Gastroesophageal sphincter (tissue), 4 donors: ENCODE measurements at regions not wholly inside any gene's neighbourhood (a gene's known extent, or its start where the extent isn't known, plus 50 kb on each side); places are given as distances from the start of the nearest gene placed in this dataset.

ENCODE experiments used
- ATAC-seq: fragments of 150-250 bp; one replicate; pipeline ENCODE4 v1.9.1; 2016; ENCODE audit warnings: mild to moderate bottlenecking, moderate library complexity
- H3K27ac ChIP-seq, 4 donors: fragments of 200-600 bp; sonication (generic) in 3 of 4; 1 replicate in 3 of 4; 2 replicates in 1 of 4; pipeline ENCODE4 v1.5.1; 2016 to 2019
- H3K27me3 ChIP-seq: fragments of 200-600 bp; sonication (generic); one replicate; pipeline ENCODE4 v1.5.1; 2019
- H3K36me3 ChIP-seq, 2 donors: fragments of 200-600 bp; sonication (generic); one replicate each; pipeline ENCODE4 v1.5.1; 2019; ENCODE audit warnings: control low read depth in 1 of 2
- H3K4me1 ChIP-seq, 3 donors: fragments of 200-600 bp; sonication (generic); 1 replicate in 2 of 3; 2 replicates in 1 of 3; pipeline ENCODE4 v1.5.1; 2016 to 2019; ENCODE audit warnings: control low read depth in 2 of 3
- H3K4me3 ChIP-seq, 2 donors: fragments of 200-600 bp; sonication (generic); one replicate each; pipeline ENCODE4 v1.5.1; 2019; ENCODE audit warnings: mild to moderate bottlenecking in 1 of 2, moderate library complexity in 1 of 2
- H3K9me3 ChIP-seq, 3 donors: fragments of 200-600 bp; sonication (generic); one replicate each; pipeline ENCODE4 v1.5.1; 2017 to 2019; ENCODE audit warnings: control low read depth in 2 of 3
- CTCF ChIP-seq, 4 experiments: fragments of 200-600 bp in 2 of 4; fragments of 450-650 bp in 2 of 4; sonication (generic) in 1 of 4; IDR thresholded peaks; one replicate each; pipeline ENCODE4 v1.5.1; 2017 to 2019; ENCODE audit warnings: antibody characterized with exemption in 4 of 4, mild to moderate bottlenecking in 2 of 4, moderate library complexity in 2 of 4
- EP300 ChIP-seq: sonication (generic); formaldehyde crosslinking; IDR thresholded peaks from one replicate; pipeline ENCODE4 v1.6.1; 2017; ENCODE audit warnings: antibody characterized with exemption, mild to moderate bottlenecking
- POLR2A ChIP-seq, 2 donors: fragments of 450-650 bp; IDR thresholded peaks; one replicate each; pipeline ENCODE4 v1.6.1; 2017; ENCODE audit warnings: antibody characterized with exemption in 2 of 2, mild to moderate bottlenecking in 2 of 2, moderate library complexity in 1 of 2
- POLR2AphosphoS5 ChIP-seq: sonication (generic); formaldehyde crosslinking; IDR thresholded peaks from one replicate; pipeline ENCODE4 v1.6.1; 2017; ENCODE audit warnings: antibody characterized with exemption
- WGBS, 2 donors: methylation state at CpG; one replicate each; pipeline ENCODE4 v1.1.5; 2018; ENCODE audit warnings: low coverage in 1 of 2; 5-methylcytosine and 5-hydroxymethylcytosine counted together

DNA sequence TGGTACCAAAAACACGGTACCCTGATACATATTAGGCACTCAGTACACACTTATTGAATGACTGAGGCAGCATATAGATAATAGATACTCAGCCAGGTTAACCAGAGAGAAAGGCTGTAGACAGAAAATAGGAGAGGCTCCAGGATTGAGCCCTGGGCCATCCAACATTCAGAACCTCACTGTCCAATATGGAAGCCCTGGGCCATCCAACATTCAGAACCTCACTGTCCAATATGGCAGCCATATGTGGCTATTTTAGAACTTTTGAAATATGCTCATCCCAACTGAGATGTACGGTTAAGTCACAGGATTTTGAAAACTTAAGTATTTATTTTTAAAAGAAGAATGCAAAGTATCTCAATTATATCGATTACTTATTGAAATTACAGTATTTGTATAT, 142.5 kb upstream of the ID4 start:
- no peaks in the 10 kb centered on the region for H3K9me3 ChIP-seq
- H3K27me3 ChIP-seq, result no peaks in the 10 kb centered on the region
- ATAC-seq, result no peak
- peaks cover 0 to 22% (median 0%) of the 10 kb centered on the region in 3 donors for H3K4me1 ChIP-seq
- H3K27ac ChIP-seq, result no peak overlapping the region
- WGBS, 2 donors, result 93 to 98% methylated on average over 2 to 3 of the region's 3 CpGs
- TF ChIP-seq POLR2AphosphoS5 (no peak), CTCF (IDR thresholded peaks at IDR 0.05) (no peak), EP300 (no peak), POLR2A (IDR thresholded peaks at IDR 0.05) (no peak)
- H3K4me3 ChIP-seq, result no peak overlapping the region
- H3K36me3 ChIP-seq, result no peaks in the 10 kb centered on the region

DNA sequence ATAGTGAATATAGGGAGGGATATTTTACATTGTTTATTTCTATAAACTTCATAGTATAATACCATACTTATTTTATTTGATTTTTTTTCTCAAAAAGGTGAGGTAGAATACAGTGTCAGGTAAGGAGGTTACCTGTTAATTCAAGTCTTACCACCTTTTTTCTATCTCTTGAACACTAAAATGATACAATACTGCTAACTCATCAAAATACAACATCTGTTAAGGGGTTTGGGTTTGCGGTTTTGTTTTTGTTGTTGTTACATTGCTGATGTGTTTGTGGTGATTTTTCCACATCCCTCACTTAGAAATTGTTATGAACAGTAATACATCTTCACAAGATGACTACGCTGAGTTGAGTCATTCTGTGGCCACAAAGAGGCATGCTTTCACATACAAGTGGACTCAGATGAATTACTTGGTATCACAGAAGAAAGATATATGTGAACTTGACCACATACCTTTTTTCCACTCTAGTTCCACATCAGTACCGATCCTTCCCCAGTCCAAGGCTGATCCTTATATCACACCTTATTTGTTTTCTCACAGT, 139.4 kb upstream of the ID4 start:
- Histone ChIP-seq H3K36me3 (no peaks in the 10 kb centered on the region), H3K4me1 (no peaks in the 10 kb centered on the region), H3K27me3 (no peaks in the 10 kb centered on the region), H3K9me3 (no peaks in the 10 kb centered on the region), H3K27ac (no peak overlapping the region), H3K4me3 (no peak overlapping the region)
- ATAC-seq, result no peak
- TF ChIP-seq EP300 (no peak), POLR2AphosphoS5 (no peak), POLR2A (IDR thresholded peaks at IDR 0.05) (no peak), CTCF (IDR thresholded peaks at IDR 0.05) (no peak)
- WGBS, 2 donors, result 82 to 87% methylated on average over 2 to 3 of the region's 3 CpGs

DNA sequence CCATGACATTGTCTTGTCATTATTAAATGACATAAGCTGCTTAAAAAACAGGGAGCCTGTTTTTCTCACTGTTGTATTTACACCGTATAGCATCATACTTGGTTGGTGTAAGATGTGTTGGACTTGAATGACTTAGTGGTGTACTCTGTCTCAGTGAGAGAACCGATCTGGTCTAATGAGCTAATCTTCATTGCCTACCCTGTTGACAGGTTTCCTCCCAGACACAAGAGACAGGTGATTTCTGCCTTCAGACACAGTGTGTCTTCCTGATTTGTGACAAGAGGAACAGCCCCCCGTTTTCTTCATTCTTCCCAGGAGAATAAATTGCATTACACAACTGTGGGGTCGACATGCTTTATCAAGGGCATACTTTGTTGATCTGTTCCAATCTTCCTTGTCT, 137.2 kb upstream of the ID4 start:
- Histone ChIP-seq H3K9me3 (no peaks in the 10 kb centered on the region), H3K4me1 (no peaks in the 10 kb centered on the region), H3K27ac (no peak overlapping the region), H3K4me3 (no peak overlapping the region), H3K27me3 (no peaks in the 10 kb centered on the region), H3K36me3 (no peaks in the 10 kb centered on the region)
- TF ChIP-seq POLR2AphosphoS5 (no peak), POLR2A (IDR thresholded peaks at IDR 0.05) (no peak), EP300 (no peak), CTCF (IDR thresholded peaks at IDR 0.05) (no peak)
- ATAC-seq, result no peak
- 53 to 73% methylated on average over 3 to 4 of the region's 4 CpGs for WGBS, 2 donors

DNA sequence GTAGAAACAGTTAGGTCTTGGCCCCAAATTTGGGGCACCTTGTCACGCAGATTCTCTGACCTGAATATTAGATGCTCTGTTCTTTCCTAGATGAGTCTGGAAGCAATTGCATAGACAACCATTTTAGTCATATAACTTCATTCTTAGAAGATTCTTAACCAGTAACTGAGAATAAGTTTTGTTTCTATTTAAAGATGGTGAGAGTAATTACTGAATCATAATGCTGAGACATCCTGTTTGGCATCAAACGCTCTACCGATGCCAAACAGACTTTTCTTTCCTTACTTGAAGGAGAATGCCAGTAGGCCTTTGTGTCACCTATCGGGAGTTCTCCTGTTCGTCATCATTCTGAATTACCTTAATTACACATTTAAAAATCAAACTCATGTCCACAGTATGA, 131.6 kb upstream of the ID4 start:
- no peaks in the 10 kb centered on the region for H3K4me1 ChIP-seq
- TF ChIP-seq CTCF (IDR thresholded peaks at IDR 0.05), result no peak
- H3K27ac ChIP-seq, result no peak overlapping the region
- H3K27me3 ChIP-seq, result no peaks in the 10 kb centered on the region
- no peak for ATAC-seq
- no peaks in the 10 kb centered on the region for H3K9me3 ChIP-seq
- 58 to 59% methylated on average over 5 of the region's 5 CpGs for WGBS, 2 donors
- H3K4me3 ChIP-seq, result no peak overlapping the region
- no peaks in the 10 kb centered on the region for H3K36me3 ChIP-seq

- TF ChIP-seq CTCF (IDR thresholded peaks at IDR 0.05), result no peak
- TF ChIP-seq POLR2AphosphoS5, result no peak
- TF ChIP-seq POLR2A (IDR thresholded peaks at IDR 0.05), result no peak
- TF ChIP-seq EP300, result no peak
- ATAC-seq, result no peak
- Histone ChIP-seq H3K27me3 (no peaks in the 10 kb centered on the region), H3K9me3 (no peaks in the 10 kb centered on the region), H3K36me3 (no peaks in the 10 kb centered on the region), H3K4me3 (no peak overlapping the region), H3K27ac (no peak overlapping the region), H3K4me1 (peaks cover 0 to 6% (median 0%) of the 10 kb centered on the region in 3 donors)
- WGBS, 2 donors, result 97% methylated on average over 4 of the region's 4 CpGs; no CpG with 5 or more reads in 1 of the 2 donors
Observed at GRCh38 chr6:19712012-19712688, 125.0 kb upstream of the ID4 start.
